Upper lobe of right lung (tissue), 1 donor: ENCODE measurements at regions not wholly inside any gene's neighbourhood (a gene's known extent, or its start where the extent isn't known, plus 50 kb on each side); places are given as distances from the start of the nearest gene placed in this dataset.
A peak's percentile ranks its signal among the peaks of the same experiment; 100 is the strongest.

Experiments
- ATAC-seq: fragments of 200-7000 bp; cut with Tn5 transposase; one replicate; pipeline ENCODE4 v1.9.1; 2020; ENCODE audit warnings: mild to moderate bottlenecking, moderate library complexity
- DNase-seq: peaks from one replicate; pipeline ENCODE4 v3.0.0-alpha.2; 2020
- H3K27ac ChIP-seq: fragments of 200-600 bp; one replicate; pipeline ENCODE4 v1.8.0; 2022
- H3K27me3 ChIP-seq: fragments of 200-600 bp; one replicate; pipeline ENCODE4 v1.8.0; 2022; ENCODE audit warnings: mild to moderate bottlenecking
- H3K36me3 ChIP-seq: fragments of 200-600 bp; one replicate; pipeline ENCODE4 v1.8.0; 2022
- H3K4me1 ChIP-seq: fragments of 200-600 bp; one replicate; pipeline ENCODE4 v1.8.0; 2022
- H3K4me3 ChIP-seq: fragments of 200-600 bp; one replicate; pipeline ENCODE4 v1.8.0; 2022; ENCODE audit warnings: mild to moderate bottlenecking
- H3K9me3 ChIP-seq: fragments of 200-600 bp; one replicate; pipeline ENCODE4 v1.8.0; 2022
- intact Hi-C: fragments of 100-400 bp; cut with DNase I; formaldehyde crosslinking; loops from one replicate; pipeline ENCODE4 v1.11.0; 2022
- TF ChIP-seq, protein P1 (sequence below): fragments of 200-600 bp; IDR thresholded peaks from one replicate; pipeline ENCODE4 v1.8.0; 2022; ENCODE audit warnings: antibody characterized with exemption
- donor health status: DM: no; HTN: yes; CAD: no; lungs with severe emphysema.

DNA sequence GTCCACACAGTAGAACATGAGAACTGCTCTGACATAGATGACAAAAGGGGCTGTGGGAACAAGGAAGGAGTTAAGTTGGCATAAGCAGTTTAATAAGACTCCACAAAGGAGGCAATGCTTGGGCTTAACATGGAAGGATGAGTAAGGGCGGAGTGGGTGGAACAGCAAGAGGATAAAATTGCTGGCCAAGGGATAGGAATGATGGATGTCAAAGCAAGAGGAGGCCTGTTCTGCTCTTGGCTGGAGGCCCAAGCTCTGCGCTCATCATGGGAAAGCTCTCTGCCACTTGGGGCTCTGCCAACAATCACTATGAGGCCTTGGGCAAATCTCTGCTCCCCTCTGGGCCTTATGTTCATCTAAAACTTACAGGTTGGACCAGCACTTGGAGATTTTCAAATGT is 98.3 kb upstream of the CAMK1G start:
- no peak for ATAC-seq
- H3K27ac ChIP-seq: no peak overlapping the region
- TF ChIP-seq, protein P1, sequence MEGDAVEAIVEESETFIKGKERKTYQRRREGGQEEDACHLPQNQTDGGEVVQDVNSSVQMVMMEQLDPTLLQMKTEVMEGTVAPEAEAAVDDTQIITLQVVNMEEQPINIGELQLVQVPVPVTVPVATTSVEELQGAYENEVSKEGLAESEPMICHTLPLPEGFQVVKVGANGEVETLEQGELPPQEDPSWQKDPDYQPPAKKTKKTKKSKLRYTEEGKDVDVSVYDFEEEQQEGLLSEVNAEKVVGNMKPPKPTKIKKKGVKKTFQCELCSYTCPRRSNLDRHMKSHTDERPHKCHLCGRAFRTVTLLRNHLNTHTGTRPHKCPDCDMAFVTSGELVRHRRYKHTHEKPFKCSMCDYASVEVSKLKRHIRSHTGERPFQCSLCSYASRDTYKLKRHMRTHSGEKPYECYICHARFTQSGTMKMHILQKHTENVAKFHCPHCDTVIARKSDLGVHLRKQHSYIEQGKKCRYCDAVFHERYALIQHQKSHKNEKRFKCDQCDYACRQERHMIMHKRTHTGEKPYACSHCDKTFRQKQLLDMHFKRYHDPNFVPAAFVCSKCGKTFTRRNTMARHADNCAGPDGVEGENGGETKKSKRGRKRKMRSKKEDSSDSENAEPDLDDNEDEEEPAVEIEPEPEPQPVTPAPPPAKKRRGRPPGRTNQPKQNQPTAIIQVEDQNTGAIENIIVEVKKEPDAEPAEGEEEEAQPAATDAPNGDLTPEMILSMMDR: no peak
- H3K9me3 ChIP-seq: no peaks in the 10 kb centered on the region
- DNase-seq: no peak
- no peaks in the 10 kb centered on the region for H3K4me1 ChIP-seq
- H3K27me3 ChIP-seq: no peaks in the 10 kb centered on the region
- no peaks in the 10 kb centered on the region for H3K36me3 ChIP-seq
- no peak overlapping the region for H3K4me3 ChIP-seq
- intact Hi-C loops: no loop called here

DNA sequence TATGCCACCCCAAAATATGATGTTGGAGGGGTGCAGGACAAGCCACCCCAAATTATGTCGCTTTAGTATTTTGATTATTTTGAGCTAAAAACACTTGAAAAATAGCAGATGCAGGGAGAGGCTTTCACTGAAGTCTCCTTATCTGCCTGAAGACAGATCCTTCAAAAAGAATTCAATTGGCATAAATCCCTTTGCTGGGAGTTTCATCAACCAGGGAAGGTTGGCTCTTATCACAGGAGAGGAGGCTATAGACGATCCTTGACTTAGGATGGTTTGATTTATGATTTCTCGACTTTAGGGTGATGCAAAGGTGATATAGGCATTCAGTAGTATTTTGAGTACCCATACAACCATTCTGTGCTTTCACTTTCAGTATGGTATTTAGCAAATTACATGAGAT is 97.8 kb upstream of the CAMK1G start:
- no peak overlapping the region for H3K27ac ChIP-seq
- ATAC-seq: no peak

DNA sequence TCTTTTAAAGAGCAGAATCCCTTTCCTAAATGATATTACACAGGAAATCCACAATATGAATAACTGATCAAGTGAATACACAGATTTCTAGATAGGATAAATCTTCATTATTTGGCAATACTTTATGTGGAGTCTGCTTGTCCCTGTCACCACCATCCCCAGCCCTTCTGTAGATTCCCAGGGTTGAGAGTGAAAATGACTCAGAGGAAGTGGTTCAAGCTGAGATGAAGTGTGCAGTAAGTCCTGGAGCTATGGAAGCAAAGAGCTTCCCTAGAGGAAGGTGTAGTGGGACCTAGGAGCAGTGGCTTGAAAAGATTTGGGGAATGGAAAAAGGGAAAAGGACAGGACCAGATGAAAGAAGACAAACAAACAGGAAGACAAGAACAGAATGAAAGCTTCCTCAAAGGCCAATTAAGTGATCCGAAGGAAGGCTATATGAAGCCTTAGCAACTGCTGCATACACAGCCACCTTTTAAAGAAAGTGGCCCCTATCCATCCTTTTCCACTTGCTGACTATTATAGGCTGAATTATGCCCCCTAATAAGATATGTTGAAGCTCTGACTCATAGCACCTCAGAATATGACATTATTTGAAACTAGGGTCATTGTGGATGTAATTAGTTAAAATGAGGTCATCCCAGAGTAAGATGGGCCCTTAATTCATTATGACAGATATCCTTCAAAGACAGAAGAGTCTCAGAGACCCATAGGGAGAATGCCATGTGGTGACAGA is 96.5 kb upstream of the CAMK1G start:
- intact Hi-C loops: no loop called here
- Histone ChIP-seq H3K36me3 (no peaks in the 10 kb centered on the region), H3K4me3 (no peak overlapping the region), H3K27me3 (no peaks in the 10 kb centered on the region), H3K9me3 (no peaks in the 10 kb centered on the region), H3K4me1 (no peaks in the 10 kb centered on the region), H3K27ac (no peak overlapping the region)
- ATAC-seq: no peak
- TF ChIP-seq, protein P1: no peak
- no peak for DNase-seq

More for the DNA sequence above, 97.8 kb upstream of the CAMK1G start:
- intact Hi-C loops: no loop called here
- TF ChIP-seq, protein P1: no peak
- H3K4me1 ChIP-seq: no peaks in the 10 kb centered on the region
- H3K36me3 ChIP-seq: no peaks in the 10 kb centered on the region
- DNase-seq: no peak
- no peaks in the 10 kb centered on the region for H3K9me3 ChIP-seq
- no peak overlapping the region for H3K4me3 ChIP-seq
- H3K27me3 ChIP-seq: no peaks in the 10 kb centered on the region

DNA sequence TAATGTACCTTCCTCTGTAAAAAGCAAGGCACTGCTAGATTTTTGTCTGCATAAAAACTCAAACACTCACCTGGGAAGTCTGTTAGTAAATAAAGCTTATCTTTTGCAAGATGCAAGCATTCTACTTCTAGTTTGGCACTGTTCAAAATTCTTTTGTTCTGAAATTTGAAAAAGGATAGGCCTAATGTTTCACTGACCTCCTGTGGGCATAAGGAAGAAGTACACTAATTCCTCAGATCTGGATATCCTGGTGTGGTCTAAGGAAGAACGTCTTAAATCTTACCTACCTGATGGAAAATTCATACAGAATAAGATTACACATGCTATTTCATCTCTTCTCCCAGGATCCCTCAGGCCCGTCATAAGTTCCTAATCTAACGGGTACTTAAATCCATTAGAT is 93.5 kb upstream of the CAMK1G start:
- ATAC-seq (peak; percentile 57), DNase-seq (no peak)
- intact Hi-C loops: no loop called here
- no peaks in the 10 kb centered on the region for H3K36me3 ChIP-seq
- H3K4me1 ChIP-seq: no peaks in the 10 kb centered on the region
- H3K9me3 ChIP-seq: no peaks in the 10 kb centered on the region
- H3K27me3 ChIP-seq: no peaks in the 10 kb centered on the region
- H3K27ac ChIP-seq: no peak overlapping the region
- H3K4me3 ChIP-seq: no peak overlapping the region
- TF ChIP-seq, protein P1: peak; percentile 31

DNA sequence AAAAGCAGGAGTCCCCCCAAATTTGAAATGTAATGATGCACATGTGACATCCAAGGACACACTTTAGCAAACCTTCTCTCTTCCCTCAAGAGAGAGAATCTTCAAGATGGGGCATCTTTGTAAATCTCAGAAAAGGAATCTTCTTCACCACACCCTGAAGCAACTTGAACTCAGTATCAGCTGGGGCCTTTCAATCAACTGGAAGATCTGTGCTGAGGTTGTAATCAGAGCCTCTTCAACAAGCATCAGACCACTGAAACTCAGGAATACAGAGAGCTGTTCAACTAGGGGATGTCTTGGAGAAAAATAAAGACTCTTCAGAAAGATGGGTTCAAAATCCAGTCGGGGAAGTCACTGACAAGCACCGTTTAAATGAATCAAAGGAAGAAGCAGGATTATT is 92.5 kb upstream of the CAMK1G start:
- H3K4me1 ChIP-seq: no peaks in the 10 kb centered on the region
- no peak for ATAC-seq
- no peak overlapping the region for H3K27ac ChIP-seq
- no peaks in the 10 kb centered on the region for H3K9me3 ChIP-seq
- no peak for DNase-seq
- H3K4me3 ChIP-seq: no peak overlapping the region
- no peaks in the 10 kb centered on the region for H3K36me3 ChIP-seq
- no peaks in the 10 kb centered on the region for H3K27me3 ChIP-seq
- TF ChIP-seq, protein P1: no peak
- intact Hi-C loops: no loop called here

DNA sequence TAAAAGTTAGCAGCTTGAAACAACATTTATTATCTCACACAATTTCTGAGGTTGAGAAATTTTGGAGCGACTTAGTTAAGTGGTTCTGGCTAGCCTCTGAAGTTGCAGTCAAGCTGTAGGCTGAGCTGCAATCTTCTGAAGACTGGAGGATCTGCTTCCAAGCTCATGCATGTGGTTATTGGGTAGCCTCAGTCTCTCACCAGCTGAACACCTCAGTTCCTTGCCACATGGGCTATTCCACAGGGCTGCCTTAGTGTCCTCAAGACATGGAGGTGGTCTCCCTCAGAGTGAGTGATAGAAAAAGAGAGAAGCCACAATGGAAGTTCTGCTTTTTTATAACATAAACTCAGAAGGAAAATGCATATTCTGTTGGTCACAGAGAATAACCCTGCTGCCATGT is 92.0 kb upstream of the CAMK1G start:
- TF ChIP-seq, protein P1: no peak
- intact Hi-C loops: no loop called here

More for the DNA sequence above, 92.0 kb upstream of the CAMK1G start:
- Histone ChIP-seq H3K4me3 (no peak overlapping the region), H3K9me3 (no peaks in the 10 kb centered on the region), H3K36me3 (no peaks in the 10 kb centered on the region), H3K4me1 (no peaks in the 10 kb centered on the region), H3K27ac (no peak overlapping the region), H3K27me3 (no peaks in the 10 kb centered on the region)
- DNase-seq: no peak
- ATAC-seq: no peak
